Stimulated activated memory B cell treated with anti-CD40 and anti-IgM and Interleukin-4, amounts not matched to agents 10 μg/mL and 1 μg/mL and 100 μg/mL, for 72 hours (primary cell): ENCODE measurements at regions not wholly inside any gene's neighbourhood (a gene's known extent, or its start where the extent isn't known, plus 50 kb on each side); places are given as distances from the start of the nearest gene placed in this dataset.
"Not testable (repeated sequence)": the region's sequence is repeated elsewhere in the genome, so short reads cannot be mapped to it uniquely, and the experiment has no call there.

Source experiments
- ATAC-seq: fragments of 150-1000 bp; cut with Tn5 transposase; 2 replicates; pipeline ENCODE4 v1.10.0; 2021
- H3K27ac Mint-ChIP-seq: one replicate; pipeline ENCODE4 v1.8.0; 2022; ENCODE audit warnings: mild to moderate bottlenecking, mixed read lengths
- H3K27me3 Mint-ChIP-seq: one replicate; pipeline ENCODE4 v1.8.0; 2022; ENCODE audit warnings: mixed read lengths
- H3K36me3 Mint-ChIP-seq: one replicate; pipeline ENCODE4 v1.8.0; 2022; ENCODE audit warnings: mixed read lengths
- H3K4me1 Mint-ChIP-seq: one replicate; pipeline ENCODE4 v1.8.0; 2022; ENCODE audit warnings: mixed read lengths
- H3K4me3 Mint-ChIP-seq: one replicate; pipeline ENCODE4 v1.8.0; 2022; ENCODE audit warnings: mild to moderate bottlenecking, moderate library complexity, mixed read lengths
- H3K9me3 Mint-ChIP-seq: one replicate; pipeline ENCODE4 v1.8.0; 2022; ENCODE audit warnings: mixed read lengths

DNA sequence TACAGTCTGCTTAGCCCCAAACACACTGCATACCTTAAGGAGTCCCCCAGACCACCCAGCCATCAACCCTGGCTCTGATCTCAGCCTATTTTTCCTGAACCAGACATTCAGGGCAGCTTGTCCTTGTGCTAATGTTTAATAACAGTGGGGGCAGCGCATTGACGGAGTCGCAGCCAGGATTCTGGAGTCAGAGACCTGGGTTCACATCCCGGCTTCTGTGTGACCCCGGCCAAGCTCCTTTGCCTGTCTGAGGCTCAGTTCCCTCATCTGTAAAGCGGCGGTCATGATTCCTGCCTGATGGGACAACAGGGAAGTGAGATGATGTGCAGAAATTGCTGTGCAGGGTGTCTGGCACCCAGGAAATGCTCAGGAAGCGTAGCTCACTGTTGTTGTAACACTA is 63.1 kb downstream of the MATN1 start:
- Mint-ChIP-seq H3K27ac (no peak overlapping the region), H3K27me3 (peaks cover 26% of the 10 kb centered on the region), H3K4me1 (no peaks in the 10 kb centered on the region), H3K4me3 (no peak overlapping the region), H3K9me3 (peaks cover 3% of the 10 kb centered on the region), H3K36me3 (no peaks in the 10 kb centered on the region)
- no peak for ATAC-seq

DNA sequence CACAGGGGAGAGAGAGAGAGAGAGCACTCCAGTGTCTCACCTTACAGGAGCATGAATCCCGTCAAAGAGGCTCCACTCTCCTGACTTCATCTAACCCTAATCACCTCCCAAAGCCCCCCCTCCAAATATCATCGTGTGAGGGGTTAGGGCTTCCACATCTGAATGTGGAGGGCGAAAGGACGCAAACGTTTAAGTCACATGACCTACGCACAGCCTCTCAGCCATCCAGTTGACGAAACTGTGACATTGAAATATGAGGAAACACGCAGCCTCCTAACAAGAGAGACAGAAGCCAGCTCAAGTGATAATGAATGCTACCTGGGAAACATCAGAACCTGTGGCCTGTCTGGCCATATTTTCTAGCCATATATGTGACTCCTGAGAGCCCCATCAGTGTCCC is 63.7 kb downstream of the MATN1 start:
- no peak for ATAC-seq
- no peaks in the 10 kb centered on the region for H3K36me3 Mint-ChIP-seq
- H3K27ac Mint-ChIP-seq: no peak overlapping the region
- peaks cover 3% of the 10 kb centered on the region for H3K9me3 Mint-ChIP-seq
- H3K27me3 Mint-ChIP-seq: peaks cover 26% of the 10 kb centered on the region
- no peak overlapping the region for H3K4me3 Mint-ChIP-seq
- no peaks in the 10 kb centered on the region for H3K4me1 Mint-ChIP-seq

DNA sequence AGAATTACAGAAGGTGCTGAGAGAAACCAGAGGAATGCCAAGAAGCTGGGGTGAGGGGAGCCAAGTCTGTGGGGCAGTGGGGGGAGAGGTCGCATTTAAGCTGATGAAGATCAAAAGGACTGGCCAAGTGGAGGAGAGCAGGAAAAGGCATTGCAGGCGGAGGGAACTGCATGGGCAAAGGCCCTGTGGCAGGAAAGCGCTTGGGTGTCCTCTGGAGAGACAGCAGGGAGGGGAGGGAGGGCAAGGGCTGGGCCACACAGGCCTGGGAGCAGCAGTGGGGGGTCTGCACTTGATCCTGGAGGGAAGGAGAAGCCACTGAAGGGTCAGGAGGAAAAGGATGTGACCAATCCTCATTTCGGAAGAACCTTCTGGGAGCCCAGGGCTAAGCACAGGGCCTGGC is 65.0 kb downstream of the MATN1 start:
- H3K9me3 Mint-ChIP-seq, H3K27ac Mint-ChIP-seq, H3K4me3 Mint-ChIP-seq, H3K36me3 Mint-ChIP-seq, H3K4me1 Mint-ChIP-seq, ATAC-seq: not testable (repeated sequence)
- H3K27me3 Mint-ChIP-seq: peaks cover 26% of the 10 kb centered on the region

DNA sequence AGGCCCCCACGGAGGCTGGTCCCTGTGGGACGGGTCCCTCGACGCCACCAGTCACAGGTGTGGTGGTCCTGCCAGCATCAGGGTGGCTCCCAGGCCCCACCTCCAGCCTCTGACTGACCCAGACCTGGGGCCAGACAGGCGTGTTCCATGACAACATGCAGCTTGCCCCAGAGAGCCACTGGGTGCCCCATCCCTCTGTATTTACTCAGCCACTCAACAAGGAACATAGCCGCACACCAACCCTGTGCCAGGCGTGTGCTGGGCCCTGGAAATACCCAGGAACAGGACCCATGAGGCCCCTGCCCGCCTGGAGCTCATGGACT is 65.4 kb downstream of the MATN1 start:
- Mint-ChIP-seq H3K9me3 (peaks cover 3% of the 10 kb centered on the region), H3K4me3 (no peak overlapping the region), H3K36me3 (no peaks in the 10 kb centered on the region), H3K27ac (no peak overlapping the region), H3K4me1 (no peaks in the 10 kb centered on the region), H3K27me3 (peaks cover 26% of the 10 kb centered on the region)
- ATAC-seq: no peak

DNA sequence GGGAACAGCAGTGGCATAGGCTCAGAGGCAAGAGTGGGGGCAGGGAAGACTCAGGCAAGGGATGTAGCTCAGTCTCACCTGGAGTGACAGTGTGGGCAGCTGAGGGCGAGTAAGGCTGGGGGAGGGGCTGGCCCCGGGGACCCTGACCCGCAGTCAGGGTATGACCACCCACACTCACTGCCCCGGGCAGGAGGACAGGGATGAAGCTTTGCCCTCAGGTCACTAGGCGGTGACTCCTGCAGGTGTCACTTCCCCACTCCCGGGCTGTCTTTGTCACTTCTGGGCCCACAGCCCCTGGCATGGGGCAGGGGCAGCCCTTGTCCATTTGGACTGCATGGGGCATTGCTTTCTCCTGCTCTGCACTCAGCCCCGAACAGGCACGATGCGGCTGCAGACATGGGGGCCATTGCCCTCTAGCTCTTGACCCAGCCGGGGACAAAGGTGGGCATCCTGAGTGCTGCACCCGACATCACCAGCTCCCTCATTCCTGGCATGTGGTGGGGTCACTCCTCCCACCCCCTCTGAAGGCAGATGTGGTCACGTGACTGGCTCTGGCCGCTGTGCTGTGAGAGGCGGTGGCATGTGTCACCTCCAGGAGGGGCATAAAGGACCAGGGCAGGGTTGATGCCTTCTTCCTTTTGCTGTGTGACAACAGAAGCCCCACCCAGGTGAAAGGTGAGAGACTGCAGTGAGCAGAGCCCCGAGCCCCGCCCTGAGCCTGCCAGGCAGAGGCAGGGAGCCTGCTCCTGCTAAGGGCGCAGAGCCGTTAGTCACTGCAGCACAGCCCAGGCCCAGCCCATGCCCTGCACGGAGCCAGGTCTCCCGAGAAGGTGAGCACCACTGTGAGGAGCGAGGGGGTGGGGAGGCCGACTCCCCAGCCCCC is 66.0 kb downstream of the MATN1 start:
- H3K27me3 Mint-ChIP-seq: peaks cover 30% of the 10 kb centered on the region
- H3K9me3 Mint-ChIP-seq: peaks cover 3% of the 10 kb centered on the region
- H3K27ac Mint-ChIP-seq: no peak overlapping the region
- H3K36me3 Mint-ChIP-seq: no peaks in the 10 kb centered on the region
- no peak for ATAC-seq
- H3K4me3 Mint-ChIP-seq: no peak overlapping the region
- H3K4me1 Mint-ChIP-seq: no peaks in the 10 kb centered on the region

- no peaks in the 10 kb centered on the region for H3K4me1 Mint-ChIP-seq
- peaks cover 40% of the 10 kb centered on the region for H3K27me3 Mint-ChIP-seq
- peaks cover 3% of the 10 kb centered on the region for H3K9me3 Mint-ChIP-seq
- no peak for ATAC-seq
- H3K4me3 Mint-ChIP-seq: no peak overlapping the region
- H3K36me3 Mint-ChIP-seq: no peaks in the 10 kb centered on the region
- H3K27ac Mint-ChIP-seq: no peak overlapping the region
These were observed 67.0 kb downstream of the MATN1 start for GRCh38 chr1:30656171-30656940.

DNA sequence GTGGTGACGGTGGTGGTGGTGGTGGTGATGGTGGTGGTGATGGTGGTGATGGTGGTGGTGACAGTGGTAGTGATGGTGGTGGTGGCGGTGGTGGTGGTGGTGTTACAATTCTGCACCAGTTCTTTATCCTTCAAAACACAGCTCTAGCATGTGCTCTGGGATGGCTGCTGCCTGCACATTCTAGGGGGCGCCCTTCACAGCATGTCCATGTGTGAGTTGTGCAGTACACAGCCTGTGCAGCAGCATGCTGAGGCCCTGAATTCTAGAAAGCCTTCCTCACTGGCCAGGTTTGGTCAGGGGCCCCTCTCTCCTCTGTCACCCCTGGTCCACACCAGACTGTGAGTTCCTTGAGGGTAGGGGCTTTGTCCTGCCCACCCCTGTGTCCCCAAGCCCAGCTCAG is 67.7 kb downstream of the MATN1 start:
- ATAC-seq: no peak
- H3K4me3 Mint-ChIP-seq: no peak overlapping the region
- peaks cover 3% of the 10 kb centered on the region for H3K9me3 Mint-ChIP-seq
- peaks cover 46% of the 10 kb centered on the region for H3K27me3 Mint-ChIP-seq
- H3K4me1 Mint-ChIP-seq: no peaks in the 10 kb centered on the region
- H3K36me3 Mint-ChIP-seq: no peaks in the 10 kb centered on the region
- H3K27ac Mint-ChIP-seq: no peak overlapping the region

DNA sequence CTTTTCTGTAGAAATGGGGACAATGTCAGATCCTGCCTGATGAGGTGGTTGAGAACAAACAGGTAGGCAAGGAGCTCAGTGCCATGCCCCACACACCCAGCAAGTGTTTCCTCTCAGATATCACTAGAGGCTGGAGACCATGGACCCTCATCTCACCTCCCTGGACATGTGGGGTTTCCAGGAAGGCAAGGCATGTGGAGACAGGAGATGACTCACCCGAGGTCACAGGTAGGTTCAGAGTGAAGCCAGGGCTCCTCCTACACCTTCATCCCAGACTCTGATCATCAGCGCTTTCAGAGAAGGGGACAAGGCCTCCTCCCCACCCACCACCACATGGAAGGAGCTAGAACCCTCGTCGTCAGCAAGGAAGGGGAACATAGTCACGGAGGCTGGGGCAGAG is 69.2 kb downstream of the MATN1 start:
- H3K36me3 Mint-ChIP-seq: no peaks in the 10 kb centered on the region
- no peak overlapping the region for H3K27ac Mint-ChIP-seq
- ATAC-seq: no peak
- H3K4me3 Mint-ChIP-seq: no peak overlapping the region
- H3K4me1 Mint-ChIP-seq: peaks cover 9% of the 10 kb centered on the region
- H3K9me3 Mint-ChIP-seq: peaks cover 3% of the 10 kb centered on the region
- peaks cover 61% of the 10 kb centered on the region for H3K27me3 Mint-ChIP-seq

- Mint-ChIP-seq H3K9me3 (peaks cover 3% of the 10 kb centered on the region), H3K4me1 (peaks cover 9% of the 10 kb centered on the region), H3K27ac (no peak overlapping the region), H3K4me3 (no peak overlapping the region), H3K36me3 (no peaks in the 10 kb centered on the region), H3K27me3 (peaks cover 52% of the 10 kb centered on the region)
- ATAC-seq: no peak
These were observed 71.1 kb downstream of the MATN1 start for GRCh38 chr1:30652152-30652841.

GRCh38 chr1:30651395-30651794 is 72.0 kb downstream of the MATN1 start:
- H3K27me3 Mint-ChIP-seq: peaks cover 49% of the 10 kb centered on the region
- H3K9me3 Mint-ChIP-seq, H3K4me1 Mint-ChIP-seq, ATAC-seq, H3K4me3 Mint-ChIP-seq, H3K36me3 Mint-ChIP-seq, H3K27ac Mint-ChIP-seq: not testable (repeated sequence)

DNA sequence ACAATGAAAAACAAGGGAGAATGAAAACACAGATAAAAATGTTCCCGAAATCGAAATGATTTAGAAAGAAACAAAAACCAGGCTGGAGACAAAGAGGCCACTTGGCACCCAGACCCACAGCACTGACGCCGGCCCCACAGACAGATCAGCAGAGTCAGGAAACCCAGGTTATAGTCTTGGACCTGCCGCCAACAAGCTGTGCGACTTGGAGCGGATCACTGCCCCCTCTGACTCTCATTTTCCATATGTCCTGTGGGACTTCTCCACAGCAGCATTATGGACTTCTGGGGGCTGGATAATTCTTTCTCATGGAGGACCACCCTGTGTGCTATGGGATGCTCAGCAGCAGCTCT is 72.4 kb downstream of the MATN1 start:
- Mint-ChIP-seq H3K9me3 (peaks cover 3% of the 10 kb centered on the region), H3K4me1 (peaks cover 9% of the 10 kb centered on the region), H3K27me3 (peaks cover 53% of the 10 kb centered on the region), H3K4me3 (no peak overlapping the region), H3K36me3 (no peaks in the 10 kb centered on the region), H3K27ac (no peak overlapping the region)
- ATAC-seq: no peak

DNA sequence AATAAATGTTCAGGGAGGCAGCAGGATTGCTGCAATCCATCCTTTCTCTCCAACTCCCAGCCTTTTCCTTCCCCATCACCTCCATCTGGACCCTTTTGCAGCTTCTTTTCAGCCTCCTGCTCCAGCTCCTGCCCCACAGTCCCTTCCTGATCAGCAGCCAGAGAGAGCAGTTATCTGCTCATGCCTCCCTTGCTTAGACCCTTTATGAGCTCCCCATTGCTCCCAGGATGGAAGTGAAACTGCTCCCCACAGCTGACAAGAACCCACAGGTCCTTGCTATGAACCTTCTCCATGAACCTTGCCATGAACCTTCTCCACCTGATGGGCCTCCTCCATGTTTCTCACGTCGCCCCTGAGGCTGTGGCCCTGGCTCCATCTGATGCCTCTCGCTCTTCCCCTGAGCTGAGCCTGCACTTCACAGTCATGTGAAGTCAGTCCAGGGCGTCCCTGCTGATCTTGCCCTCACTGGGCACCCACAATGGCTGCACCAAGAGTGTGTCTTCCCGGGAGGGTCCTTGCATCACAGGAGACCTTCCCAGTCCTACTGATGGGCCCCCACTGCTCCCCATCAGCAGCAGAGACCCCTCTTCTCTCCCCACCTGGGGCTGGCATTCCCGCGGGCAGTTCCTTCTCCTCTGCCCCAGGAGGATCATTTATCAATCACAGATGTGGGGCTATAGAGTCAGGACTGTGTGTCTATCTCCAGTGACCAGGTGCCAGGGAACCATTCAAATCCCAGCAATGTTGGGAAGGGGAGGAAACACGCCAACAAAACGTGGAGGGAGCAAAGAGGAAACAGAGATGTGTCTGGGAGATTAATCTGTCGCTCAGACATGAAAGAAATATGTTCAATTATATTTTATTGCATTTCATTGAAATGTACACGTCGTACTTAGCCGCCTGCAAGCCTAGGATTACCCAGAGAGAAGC is 73.1 kb downstream of the MATN1 start:
- Mint-ChIP-seq H3K27me3 (peaks cover 60% of the 10 kb centered on the region), H3K27ac (no peak overlapping the region), H3K36me3 (no peaks in the 10 kb centered on the region), H3K4me1 (peaks cover 9% of the 10 kb centered on the region), H3K9me3 (no peaks in the 10 kb centered on the region), H3K4me3 (no peak overlapping the region)
- ATAC-seq: no peak

- no peak for ATAC-seq
- Mint-ChIP-seq H3K4me1 (peaks cover 9% of the 10 kb centered on the region), H3K9me3 (no peaks in the 10 kb centered on the region), H3K36me3 (no peaks in the 10 kb centered on the region), H3K4me3 (no peak overlapping the region), H3K27ac (no peak overlapping the region), H3K27me3 (peaks cover 68% of the 10 kb centered on the region)
These were observed 73.9 kb downstream of the MATN1 start for GRCh38 chr1:30649321-30649991.

- no peak overlapping the region for H3K27ac Mint-ChIP-seq
- no peak overlapping the region for H3K4me3 Mint-ChIP-seq
- H3K27me3 Mint-ChIP-seq: peaks cover 75% of the 10 kb centered on the region
- no peaks in the 10 kb centered on the region for H3K36me3 Mint-ChIP-seq
- no peaks in the 10 kb centered on the region for H3K9me3 Mint-ChIP-seq
- ATAC-seq: no peak
- peaks cover 9% of the 10 kb centered on the region for H3K4me1 Mint-ChIP-seq
These were observed 74.9 kb downstream of the MATN1 start for GRCh38 chr1:30648408-30649000.
